Adrenal gland (tissue), 9 donors: ENCODE measurements at regions not wholly inside any gene's neighbourhood (a gene's known extent, or its start where the extent isn't known, plus 50 kb on each side); places are given as distances from the start of the nearest gene placed in this dataset.

Experiments used
- DNase-seq, 7 donors: peaks; one replicate each; pipeline ENCODE4 v3.0.0-alpha.2; 2019 to 2020
- H3K27ac ChIP-seq, 5 donors: fragments of 200-600 bp; sonication (generic) in 4 of 5; 1 replicate in 3 of 5; 2 replicates in 2 of 5; pipeline versions ENCODE4 v1.5.1 to v1.8.0; 2016 to 2020; ENCODE audit warnings: mild to moderate bottlenecking in 1 of 5
- H3K27me3 ChIP-seq: fragments of 200-600 bp; 2 replicates; pipeline ENCODE4 v1.8.0; 2021
- H3K36me3 ChIP-seq, 2 donors: fragments of 200-600 bp; replicated peaks in 1 of 2; 1 replicate in 1 of 2; 2 replicates in 1 of 2; pipeline versions ENCODE4 v1.5.1 to v1.8.0; 2018 to 2022
- H3K4me1 ChIP-seq, 2 donors: fragments of 200-600 bp; replicated peaks in 1 of 2; 1 replicate in 1 of 2; 2 replicates in 1 of 2; pipeline versions ENCODE4 v1.5.1 to v1.8.0; 2018 to 2021
- H3K4me3 ChIP-seq, 4 donors: fragments of 200-600 bp; sonication (generic) in 3 of 4; one replicate each; pipeline ENCODE4 v1.5.1; 2016 to 2018
- H3K9me3 ChIP-seq, 3 donors: fragments of 200-600 bp; sonication (generic) in 1 of 3; replicated peaks in 1 of 3; 1 replicate in 2 of 3; 2 replicates in 1 of 3; pipeline versions ENCODE4 v1.5.1 to v1.8.0; 2016 to 2021
- CTCF ChIP-seq, 6 experiments: fragments of 450-650 bp in 4 of 6; fragments of 200-600 bp in 2 of 6; sonication (generic) in 1 of 6; IDR thresholded peaks; 1 replicate in 5 of 6; 2 replicates in 1 of 6; pipeline versions ENCODE4 v1.5.1 to v1.8.0; 2016 to 2021; ENCODE audit warnings: antibody characterized with exemption in 6 of 6, mild to moderate bottlenecking in 2 of 6, moderate library complexity in 1 of 6
- POLR2A ChIP-seq, 2 donors: fragments of 450-650 bp; IDR thresholded peaks; one replicate each; pipeline ENCODE4 v1.6.1; 2017; ENCODE audit warnings: antibody characterized with exemption in 2 of 2, mild to moderate bottlenecking in 2 of 2, moderate library complexity in 1 of 2
- WGBS, 4 donors: extraction: QIAGEN DNeasy Blood & Tissue Kit in 2 of 4; methylation state at CpG; one replicate each; pipeline versions ENCODE4 v1.1.5 to v1.1.7; 2013 to 2017; 5-methylcytosine and 5-hydroxymethylcytosine counted together
- intact Hi-C, 2 donors: fragments of 100-400 bp; cut with DNase I; formaldehyde crosslinking; loops; one replicate each; pipeline versions ENCODE4 v1.14.1 to v1.15.0; 2022 to 2023
- donor health status: healthy with polysubstance abuse.
- donor health status: Bipolar disorder and iron deficiency.
- donor health status: DM: yes; HTN: yes; CAD: no.
- donor health status: DM: no; HTN: no; CAD: no.
- donor health status: DM: no; HTN: no; CAD: no.

DNA sequence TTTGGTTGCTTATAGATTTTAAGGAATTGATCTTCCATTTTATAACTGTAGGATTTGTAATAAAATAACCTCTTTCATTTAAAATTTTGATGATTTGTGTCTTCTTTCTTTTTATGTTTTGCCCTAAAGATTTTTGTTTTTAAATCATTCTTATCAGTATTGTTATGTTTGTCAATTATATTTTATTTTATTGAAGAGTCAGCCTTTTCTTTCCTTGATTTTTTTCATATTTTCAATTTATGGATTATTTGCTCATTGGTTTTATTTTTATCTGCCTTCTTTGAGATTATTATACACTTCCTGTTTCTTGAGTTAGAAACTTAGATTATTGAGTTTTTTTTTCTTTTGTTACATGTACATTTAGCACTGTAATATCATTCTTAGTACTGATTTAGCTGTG, 233.4 kb upstream of the BRINP3 start:
- DNase-seq = no peak
- TF ChIP-seq CTCF (IDR thresholded peaks at IDR 0.05) (no peak), POLR2A (IDR thresholded peaks at IDR 0.05) (no peak)
- Histone ChIP-seq H3K4me1 (no peaks in the 10 kb centered on the region), H3K36me3 (no peaks in the 10 kb centered on the region), H3K27me3 (no peaks in the 10 kb centered on the region), H3K9me3 (no peaks in the 10 kb centered on the region), H3K4me3 (no peak overlapping the region), H3K27ac (no peak overlapping the region)
- intact Hi-C loops = no loop called here

- intact Hi-C loops = no loop called here
- Histone ChIP-seq H3K27ac (no peak overlapping the region), H3K9me3 (no peaks in the 10 kb centered on the region), H3K36me3 (no peaks in the 10 kb centered on the region), H3K27me3 (no peaks in the 10 kb centered on the region), H3K4me1 (no peaks in the 10 kb centered on the region), H3K4me3 (no peak overlapping the region)
- 51 to 76% (median 68%) methylated on average over 1 of the region's 1 CpG for WGBS, 4 donors
- DNase-seq = no peak
- no peak for TF ChIP-seq CTCF (IDR thresholded peaks at IDR 0.05)
- no peak for TF ChIP-seq POLR2A (IDR thresholded peaks at IDR 0.05)
Measured at GRCh38 chr1:190717055-190717454, 239.4 kb upstream of the BRINP3 start.

DNA sequence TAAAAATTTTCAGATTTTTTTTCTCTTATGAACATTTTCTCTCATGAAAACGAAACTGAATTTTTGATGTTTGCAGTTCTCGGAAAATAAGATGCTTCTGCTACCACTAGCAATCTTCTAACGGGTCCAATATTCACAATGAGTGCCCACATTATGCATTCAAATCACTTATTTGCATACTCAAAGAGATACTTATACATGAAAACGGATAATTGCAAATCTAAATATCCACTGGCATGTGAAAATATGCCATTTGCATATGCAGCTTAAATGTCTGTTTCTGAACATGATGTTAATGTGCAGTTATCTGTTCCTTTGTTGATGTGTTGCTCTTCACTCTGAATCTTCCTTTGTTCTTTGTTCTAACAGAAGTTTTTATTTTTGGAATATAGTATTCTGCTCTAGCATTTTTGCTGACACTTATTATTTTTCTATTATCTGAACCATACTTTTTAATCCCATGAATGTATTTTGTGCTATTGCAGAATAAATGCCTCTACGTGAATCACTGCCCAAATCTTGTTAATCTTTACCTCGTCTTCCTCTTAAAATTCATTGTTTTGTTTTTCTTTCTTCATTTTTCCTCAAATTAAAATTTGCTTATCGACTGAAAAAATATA, 259.4 kb upstream of the BRINP3 start:
- TF ChIP-seq POLR2A (IDR thresholded peaks at IDR 0.05) = no peak
- no peak for TF ChIP-seq CTCF (IDR thresholded peaks at IDR 0.05)
- Histone ChIP-seq H3K4me1 (no peaks in the 10 kb centered on the region), H3K9me3 (no peaks in the 10 kb centered on the region), H3K27me3 (no peaks in the 10 kb centered on the region), H3K27ac (no peak overlapping the region), H3K36me3 (no peaks in the 10 kb centered on the region), H3K4me3 (no peak overlapping the region)
- intact Hi-C loops = no loop called here
- WGBS, 4 donors = 65 to 76% (median 68%) methylated on average over 7 of the region's 7 CpGs
- DNase-seq = no peak

- Histone ChIP-seq H3K9me3 (no peaks in the 10 kb centered on the region), H3K36me3 (no peaks in the 10 kb centered on the region), H3K4me3 (no peak overlapping the region), H3K27ac (no peak overlapping the region), H3K4me1 (no peaks in the 10 kb centered on the region), H3K27me3 (no peaks in the 10 kb centered on the region)
- no peak for DNase-seq
- TF ChIP-seq CTCF (IDR thresholded peaks at IDR 0.05) = no peak
- TF ChIP-seq POLR2A (IDR thresholded peaks at IDR 0.05) = no peak
- WGBS, 4 donors = 74 to 84% (median 78%) methylated on average over 3 of the region's 3 CpGs
- intact Hi-C loops = no loop called here
Measured at GRCh38 chr1:190738317-190738716, 260.7 kb upstream of the BRINP3 start.
